Endothelial cell (in vitro differentiated cells): ENCODE measurements at regions not wholly inside any gene's neighbourhood (a gene's known extent, or its start where the extent isn't known, plus 50 kb on each side); places are given as distances from the start of the nearest gene placed in this dataset.

ENCODE experiments used
- DNase-seq: peaks from one replicate; pipeline ENCODE4 v3.0.0; 2021; ENCODE audit warnings: low spot score
- H3K27ac Mint-ChIP-seq: one replicate; pipeline ENCODE4 v1.8.0; 2021; ENCODE audit warnings: mixed read lengths, inconsistent platforms; ENCODE audit not compliant: unreplicated experiment
- H3K27me3 Mint-ChIP-seq: one replicate; pipeline ENCODE4 v1.8.0; 2021; ENCODE audit warnings: mild to moderate bottlenecking, moderate library complexity, mixed read lengths, inconsistent platforms; ENCODE audit not compliant: unreplicated experiment
- H3K36me3 Mint-ChIP-seq: one replicate; pipeline ENCODE4 v1.8.0; 2021; ENCODE audit warnings: mild to moderate bottlenecking, low read depth, mixed read lengths, inconsistent platforms; ENCODE audit not compliant: unreplicated experiment
- H3K4me1 Mint-ChIP-seq: one replicate; pipeline ENCODE4 v1.8.0; 2021; ENCODE audit warnings: mild to moderate bottlenecking, mixed read lengths, inconsistent platforms; ENCODE audit not compliant: unreplicated experiment
- H3K4me3 Mint-ChIP-seq: one replicate; pipeline ENCODE4 v1.8.0; 2021; ENCODE audit warnings: mild to moderate bottlenecking, mixed read lengths, inconsistent platforms; ENCODE audit not compliant: unreplicated experiment
- H3K9me3 Mint-ChIP-seq: one replicate; pipeline ENCODE4 v1.8.0; 2021; ENCODE audit warnings: mixed read lengths, inconsistent platforms; ENCODE audit not compliant: unreplicated experiment
- TF ChIP-seq, protein P1 (sequence below): fragments of 200-600 bp; sonication (generic); IDR thresholded peaks from one replicate; pipeline ENCODE4 v1.5.0; 2021; ENCODE audit warnings: antibody characterized with exemption; ENCODE audit not compliant: unreplicated experiment

DNA sequence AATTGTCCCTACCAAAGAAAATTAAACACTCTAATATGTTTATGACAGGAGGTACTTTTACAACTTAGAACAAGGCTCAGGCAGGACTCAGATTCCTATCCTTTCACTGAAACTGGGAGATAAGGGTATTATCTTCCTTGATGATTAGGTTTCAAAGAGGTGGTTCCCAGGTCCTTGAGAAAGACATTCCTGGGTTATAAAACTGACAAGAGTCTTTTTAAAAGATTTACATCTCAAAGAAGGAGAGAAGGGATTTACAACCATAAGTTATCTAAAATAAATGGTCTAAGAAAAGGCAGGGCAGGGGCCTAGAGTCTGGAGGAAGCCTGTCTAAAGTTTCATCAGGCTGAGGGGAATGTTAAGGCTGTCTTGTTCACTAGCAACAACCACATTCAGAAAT, 1492.5 kb downstream of the HACE1 start:
- DNase-seq, result no peak
- H3K9me3 Mint-ChIP-seq, result no peaks in the 10 kb centered on the region
- no peaks in the 10 kb centered on the region for H3K36me3 Mint-ChIP-seq
- H3K4me1 Mint-ChIP-seq, result no peaks in the 10 kb centered on the region
- H3K4me3 Mint-ChIP-seq, result no peak overlapping the region
- H3K27me3 Mint-ChIP-seq, result no peaks in the 10 kb centered on the region
- TF ChIP-seq, protein P1, sequence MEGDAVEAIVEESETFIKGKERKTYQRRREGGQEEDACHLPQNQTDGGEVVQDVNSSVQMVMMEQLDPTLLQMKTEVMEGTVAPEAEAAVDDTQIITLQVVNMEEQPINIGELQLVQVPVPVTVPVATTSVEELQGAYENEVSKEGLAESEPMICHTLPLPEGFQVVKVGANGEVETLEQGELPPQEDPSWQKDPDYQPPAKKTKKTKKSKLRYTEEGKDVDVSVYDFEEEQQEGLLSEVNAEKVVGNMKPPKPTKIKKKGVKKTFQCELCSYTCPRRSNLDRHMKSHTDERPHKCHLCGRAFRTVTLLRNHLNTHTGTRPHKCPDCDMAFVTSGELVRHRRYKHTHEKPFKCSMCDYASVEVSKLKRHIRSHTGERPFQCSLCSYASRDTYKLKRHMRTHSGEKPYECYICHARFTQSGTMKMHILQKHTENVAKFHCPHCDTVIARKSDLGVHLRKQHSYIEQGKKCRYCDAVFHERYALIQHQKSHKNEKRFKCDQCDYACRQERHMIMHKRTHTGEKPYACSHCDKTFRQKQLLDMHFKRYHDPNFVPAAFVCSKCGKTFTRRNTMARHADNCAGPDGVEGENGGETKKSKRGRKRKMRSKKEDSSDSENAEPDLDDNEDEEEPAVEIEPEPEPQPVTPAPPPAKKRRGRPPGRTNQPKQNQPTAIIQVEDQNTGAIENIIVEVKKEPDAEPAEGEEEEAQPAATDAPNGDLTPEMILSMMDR, result no peak
- H3K27ac Mint-ChIP-seq, result no peak overlapping the region

DNA sequence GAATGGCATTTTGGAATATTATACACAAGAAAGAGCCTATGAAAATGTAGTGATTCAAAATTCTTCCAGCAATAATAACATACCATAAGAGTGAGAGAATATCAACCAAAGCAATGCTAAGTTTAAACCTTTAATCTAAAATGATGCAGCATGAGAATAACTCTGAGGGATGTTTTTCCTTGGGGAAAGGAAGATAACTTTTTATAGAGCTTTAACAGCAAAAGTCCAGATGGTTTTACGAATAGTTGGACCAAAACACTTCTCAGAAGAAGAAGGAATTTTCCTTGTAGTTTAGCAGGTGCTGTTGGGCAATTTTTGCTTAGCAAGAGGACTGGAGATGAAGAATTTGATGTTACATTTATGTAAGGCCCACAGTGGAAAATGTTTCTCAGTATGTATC, 1503.2 kb downstream of the HACE1 start:
- Mint-ChIP-seq H3K9me3 (no peaks in the 10 kb centered on the region), H3K4me3 (no peak overlapping the region), H3K36me3 (no peaks in the 10 kb centered on the region), H3K4me1 (no peaks in the 10 kb centered on the region), H3K27ac (no peak overlapping the region), H3K27me3 (no peaks in the 10 kb centered on the region)
- DNase-seq, result no peak
- TF ChIP-seq, protein P1, result no peak

DNA sequence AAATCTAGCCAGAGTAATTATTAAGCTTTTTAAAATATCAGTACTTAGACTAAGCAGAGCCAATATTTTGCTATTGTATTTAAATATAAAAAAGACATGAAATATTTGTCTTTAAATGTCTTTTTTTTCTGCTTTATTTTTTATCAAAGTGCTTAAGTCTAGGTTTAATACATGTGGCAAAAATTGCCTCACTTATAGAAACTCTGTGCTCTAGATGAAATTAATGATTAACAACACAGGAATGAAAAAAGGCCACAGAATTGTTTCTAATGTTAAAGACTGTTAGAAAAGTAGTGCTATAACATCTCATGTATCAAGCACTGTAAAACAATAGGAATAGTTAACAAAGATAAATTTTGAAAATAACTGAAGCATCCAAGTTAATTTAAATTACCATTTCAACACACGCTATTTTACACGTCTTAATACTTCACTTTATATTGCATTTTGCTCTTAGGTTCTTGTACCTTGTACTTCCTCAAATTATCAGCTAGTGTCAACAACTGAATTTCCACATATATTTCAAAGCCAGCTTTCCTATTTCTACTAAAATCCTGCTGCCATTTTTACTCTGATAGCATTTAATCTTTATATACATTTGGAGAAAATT, 1515.1 kb downstream of the HACE1 start:
- no peaks in the 10 kb centered on the region for H3K27me3 Mint-ChIP-seq
- TF ChIP-seq, protein P1, result no peak
- no peaks in the 10 kb centered on the region for H3K9me3 Mint-ChIP-seq
- H3K27ac Mint-ChIP-seq, result no peak overlapping the region
- no peak for DNase-seq
- H3K4me3 Mint-ChIP-seq, result no peak overlapping the region
- no peaks in the 10 kb centered on the region for H3K36me3 Mint-ChIP-seq
- H3K4me1 Mint-ChIP-seq, result no peaks in the 10 kb centered on the region

DNA sequence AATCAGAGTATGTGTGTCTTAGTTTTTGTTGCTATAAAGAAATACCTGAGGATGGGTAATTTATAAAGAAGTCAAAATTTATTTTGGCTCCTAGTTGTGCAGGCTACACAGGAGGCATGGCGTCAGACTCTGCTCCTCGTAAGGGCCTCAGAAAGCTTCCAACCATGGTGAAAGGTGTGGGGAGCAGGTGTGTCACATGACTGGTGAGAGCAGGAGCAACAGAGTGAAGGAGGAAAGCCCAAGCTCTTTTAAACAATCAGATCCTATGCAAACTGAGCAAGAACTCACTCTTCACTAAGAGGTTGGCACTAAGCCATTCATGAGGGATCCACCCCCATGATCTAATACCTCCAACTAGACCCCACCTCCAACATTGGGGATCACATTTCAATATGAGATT, 1524.3 kb downstream of the HACE1 start:
- no peaks in the 10 kb centered on the region for H3K36me3 Mint-ChIP-seq
- no peak for DNase-seq
- TF ChIP-seq, protein P1, result no peak
- no peaks in the 10 kb centered on the region for H3K27me3 Mint-ChIP-seq
- H3K4me3 Mint-ChIP-seq, result no peak overlapping the region
- H3K9me3 Mint-ChIP-seq, result no peaks in the 10 kb centered on the region
- no peaks in the 10 kb centered on the region for H3K4me1 Mint-ChIP-seq
- H3K27ac Mint-ChIP-seq, result no peak overlapping the region

DNA sequence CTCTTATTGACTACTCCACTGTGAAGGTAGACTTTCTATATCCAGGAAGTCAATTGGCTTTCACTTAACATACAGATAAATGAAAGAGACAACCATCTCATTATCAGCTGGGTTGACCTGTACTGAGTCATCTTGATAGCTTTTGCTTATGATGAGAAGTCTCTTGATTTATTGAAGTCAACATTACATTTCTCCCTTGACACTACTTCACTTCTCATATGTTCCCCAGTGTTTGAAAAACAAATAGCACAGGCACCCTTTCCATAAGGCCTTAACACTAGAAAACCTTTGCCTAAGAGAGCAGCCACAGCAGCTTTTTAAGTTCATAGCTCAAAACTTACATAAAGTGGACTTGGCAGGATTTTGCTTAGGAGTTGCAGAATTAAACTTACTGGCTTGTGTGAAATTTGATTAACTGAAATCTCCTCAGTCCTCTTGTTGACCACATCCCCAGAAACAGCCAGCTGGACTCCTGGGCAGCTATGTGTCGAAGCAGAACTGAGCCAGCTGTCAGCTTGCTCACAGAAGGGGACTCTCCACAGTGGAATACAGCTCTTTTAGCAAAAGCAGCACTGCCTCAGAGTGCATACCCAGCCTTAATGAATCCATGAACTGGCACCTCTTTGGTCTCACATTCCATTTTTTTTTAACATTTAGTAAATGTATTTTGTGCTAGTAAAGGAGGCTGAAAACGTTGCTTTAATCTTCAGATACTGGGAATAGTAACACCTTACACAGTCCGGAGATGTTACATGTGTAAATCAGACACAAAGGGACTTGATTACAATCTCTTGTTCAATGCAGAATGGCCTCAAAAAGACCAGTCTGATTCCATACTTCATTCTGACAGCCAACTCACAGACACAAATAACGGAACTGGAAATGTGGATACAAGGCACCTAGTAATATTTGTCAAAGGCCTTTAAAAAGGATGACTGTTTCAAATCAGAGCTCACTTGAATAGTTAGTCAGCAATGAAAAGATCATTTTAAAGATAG, 1532.7 kb downstream of the HACE1 start:
- DNase-seq, result no peak
- Mint-ChIP-seq H3K27ac (no peak overlapping the region), H3K36me3 (no peaks in the 10 kb centered on the region), H3K4me3 (no peak overlapping the region), H3K27me3 (no peaks in the 10 kb centered on the region), H3K4me1 (no peaks in the 10 kb centered on the region), H3K9me3 (no peaks in the 10 kb centered on the region)
- TF ChIP-seq, protein P1, result no peak
